ENCODE measurements at regions not wholly inside any gene's neighbourhood (a gene's known extent, or its start where the extent isn't known, plus 50 kb on each side); places are given as distances from the start of the nearest gene placed in this dataset.
"Not testable (repeated sequence)": the region's sequence is repeated elsewhere in the genome, so short reads cannot be mapped to it uniquely, and the experiment has no call there.

DNA sequence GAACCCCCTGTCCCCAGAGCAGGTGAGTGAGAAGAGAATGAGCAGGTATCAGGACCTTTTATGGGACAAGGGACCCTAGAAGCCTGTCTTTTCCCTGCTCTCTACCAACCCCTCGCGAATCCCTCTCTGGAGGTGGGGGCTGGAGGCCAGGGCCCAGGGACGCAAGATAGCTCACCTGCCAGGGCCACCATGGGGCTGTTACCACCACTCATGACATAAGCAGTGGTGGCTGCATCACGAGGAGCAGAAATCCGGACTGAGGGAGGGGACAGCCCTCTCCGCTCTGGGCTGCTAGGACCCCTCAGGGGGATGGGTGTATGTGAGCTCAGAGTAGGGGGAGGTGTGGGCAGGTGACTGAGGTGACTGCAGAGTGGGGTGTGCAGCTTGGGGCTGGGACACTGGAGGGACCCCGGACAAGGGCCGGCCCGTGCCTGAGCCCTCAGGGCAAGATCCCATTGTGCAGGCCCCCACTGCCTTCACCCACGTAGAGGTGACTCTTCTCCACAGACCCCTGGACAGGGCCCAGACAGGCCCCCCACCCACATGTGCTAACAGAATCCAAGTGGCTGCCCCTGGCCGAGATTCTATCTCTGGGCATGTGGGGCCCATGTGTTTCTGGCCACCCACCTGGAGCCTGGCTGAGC is 190.6 kb downstream of the TBC1D2B start:
- Histone ChIP-seq H3K9ac (ENCODE audit: low read length in 2 of 2) (no peak overlapping the region), H3K36me3 (ENCODE audit: control insufficient read depth in 2 of 2, insufficient read depth in 2 of 2, low read length in 2 of 2) (no peaks in the 10 kb centered on the region), H3K9me3 (ENCODE audit: control insufficient read depth in 2 of 2, low read length in 2 of 2) (no peaks in the 10 kb centered on the region), H3K4me3 (ENCODE audit: low read length in 2 of 2) (no peak overlapping the region), H3K27me3 (ENCODE audit: control insufficient read depth in 1 of 2, insufficient read depth in 2 of 2, low read length in 2 of 2) (no peaks in the 10 kb centered on the region), H3K27ac (ENCODE audit: low read length) (no peak overlapping the region), H3K4me1 (ENCODE audit: control insufficient read depth, insufficient read depth, low read length) (peaks cover 3% of the 10 kb centered on the region)

DNA sequence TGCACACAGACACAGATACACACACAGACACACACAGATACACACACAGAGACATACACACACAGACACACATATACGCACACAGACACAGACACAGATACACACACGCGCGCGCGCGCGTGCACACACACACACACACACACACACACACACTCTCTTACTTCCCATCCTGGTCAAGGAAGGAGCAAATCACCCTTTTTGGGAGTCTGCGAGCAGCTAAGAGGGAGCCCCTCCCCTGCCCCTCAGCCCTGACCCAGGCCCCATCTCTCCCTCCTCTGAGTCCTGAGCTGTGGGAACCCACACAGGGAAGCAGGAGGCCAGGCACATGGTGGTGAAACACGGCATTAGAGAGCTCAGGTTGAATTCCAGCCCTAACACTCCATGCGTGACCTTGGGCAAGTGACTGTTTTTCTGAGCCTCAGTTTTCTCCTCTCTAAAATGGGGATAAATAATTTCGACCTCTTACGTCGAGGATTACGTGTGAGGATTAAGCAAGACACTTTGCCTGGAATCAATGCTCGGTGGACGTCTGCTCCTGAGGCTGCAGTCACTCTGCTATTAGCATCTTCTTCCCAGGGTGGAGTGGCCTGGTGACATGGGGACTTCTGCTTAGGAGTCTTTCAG is 191.5 kb downstream of the TBC1D2B start:
- not testable (repeated sequence) for H3K9ac ChIP-seq (ENCODE audit: low read length in 2 of 2); H3K36me3 ChIP-seq (ENCODE audit: control insufficient read depth in 2 of 2, insufficient read depth in 2 of 2, low read length in 2 of 2); H3K4me1 ChIP-seq (ENCODE audit: control insufficient read depth, insufficient read depth, low read length); H3K27ac ChIP-seq (ENCODE audit: low read length); H3K27me3 ChIP-seq (ENCODE audit: control insufficient read depth in 1 of 2, insufficient read depth in 2 of 2, low read length in 2 of 2); H3K9me3 ChIP-seq (ENCODE audit: control insufficient read depth in 2 of 2, low read length in 2 of 2); H3K4me3 ChIP-seq (ENCODE audit: low read length in 2 of 2)

DNA sequence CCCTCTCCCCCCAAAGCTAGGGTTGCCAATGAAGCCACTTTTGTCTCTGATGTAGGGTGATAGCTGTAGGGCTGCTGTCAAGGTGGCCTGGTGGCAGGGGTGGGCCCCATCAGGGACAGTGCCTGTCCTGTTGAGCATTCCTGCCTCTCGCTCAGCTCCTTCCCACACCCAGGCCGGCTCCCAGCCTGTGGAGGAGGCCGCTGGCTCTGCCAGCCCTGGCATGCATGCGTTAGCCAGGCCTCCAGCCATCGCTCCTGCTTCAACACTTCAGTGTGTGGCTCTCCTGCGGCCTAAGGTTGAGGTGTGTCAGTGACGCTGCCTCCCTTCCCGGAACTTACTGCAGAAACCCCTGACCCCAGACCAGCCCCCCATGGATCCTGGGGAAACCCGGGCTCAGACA is 194.5 kb downstream of the TBC1D2B start:
- not testable (repeated sequence) for H3K4me1 ChIP-seq (ENCODE audit: control insufficient read depth, insufficient read depth, low read length); H3K36me3 ChIP-seq (ENCODE audit: control insufficient read depth in 2 of 2, insufficient read depth in 2 of 2, low read length in 2 of 2)

DNA sequence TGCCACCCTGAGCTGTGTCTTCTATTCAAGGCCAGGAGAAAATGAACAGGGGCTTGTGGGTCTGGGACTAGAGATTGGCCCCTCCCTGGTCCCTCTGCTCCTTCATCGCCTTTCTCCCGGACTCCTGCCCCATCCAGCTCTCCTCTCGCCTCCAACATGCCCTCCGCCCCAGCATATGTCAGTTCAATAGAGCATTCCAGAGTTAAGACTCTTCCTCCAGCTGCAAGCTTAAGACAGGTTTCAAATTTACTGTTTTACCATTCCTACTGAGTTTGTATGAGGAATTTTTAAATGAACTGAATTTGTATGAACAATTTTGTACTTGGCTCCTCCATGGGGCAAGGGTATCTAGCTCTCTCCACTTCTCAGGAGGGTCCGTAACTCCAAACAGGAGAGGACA is 195.6 kb downstream of the TBC1D2B start:
- no peaks in the 10 kb centered on the region for H3K27me3 ChIP-seq (ENCODE audit: control insufficient read depth in 1 of 2, insufficient read depth in 2 of 2, low read length in 2 of 2)
- no peak overlapping the region for H3K9ac ChIP-seq (ENCODE audit: low read length in 2 of 2)

More for the DNA sequence above, 194.5 kb downstream of the TBC1D2B start:
- not testable (repeated sequence) for H3K4me3 ChIP-seq (ENCODE audit: low read length in 2 of 2); H3K27ac ChIP-seq (ENCODE audit: low read length); H3K9me3 ChIP-seq (ENCODE audit: control insufficient read depth in 2 of 2, low read length in 2 of 2); H3K27me3 ChIP-seq (ENCODE audit: control insufficient read depth in 1 of 2, insufficient read depth in 2 of 2, low read length in 2 of 2); H3K9ac ChIP-seq (ENCODE audit: low read length in 2 of 2)

DNA sequence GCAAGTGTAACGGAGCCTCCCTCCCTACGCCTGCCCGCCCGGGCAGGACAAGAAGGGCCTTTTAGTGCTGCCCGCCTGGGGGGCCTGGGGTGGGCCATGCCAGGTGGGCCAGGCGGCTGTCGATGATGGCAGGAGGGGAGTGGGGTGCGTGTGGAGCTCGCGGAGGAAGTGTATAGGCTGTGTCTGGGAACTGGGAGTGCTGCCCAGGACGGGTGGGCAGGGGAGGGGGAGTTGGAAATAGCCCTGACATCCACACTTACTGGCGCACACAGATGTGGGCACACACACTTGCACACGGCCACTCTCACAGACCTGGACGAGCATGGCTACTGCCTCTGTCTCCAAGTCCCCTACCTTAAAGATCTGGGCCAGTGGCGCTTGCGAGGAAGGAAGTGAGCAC is 196.0 kb downstream of the TBC1D2B start:
- H3K4me3 ChIP-seq (ENCODE audit: low read length in 2 of 2); H3K36me3 ChIP-seq (ENCODE audit: control insufficient read depth in 2 of 2, insufficient read depth in 2 of 2, low read length in 2 of 2); H3K4me1 ChIP-seq (ENCODE audit: control insufficient read depth, insufficient read depth, low read length); H3K9me3 ChIP-seq (ENCODE audit: control insufficient read depth in 2 of 2, low read length in 2 of 2); H3K27ac ChIP-seq (ENCODE audit: low read length); H3K9ac ChIP-seq (ENCODE audit: low read length in 2 of 2); H3K27me3 ChIP-seq (ENCODE audit: control insufficient read depth in 1 of 2, insufficient read depth in 2 of 2, low read length in 2 of 2): not testable (repeated sequence)

More for the DNA sequence above, 195.6 kb downstream of the TBC1D2B start:
- H3K27ac ChIP-seq (ENCODE audit: low read length): no peak overlapping the region
- H3K4me3 ChIP-seq (ENCODE audit: low read length in 2 of 2): no peak overlapping the region
- H3K36me3 ChIP-seq (ENCODE audit: control insufficient read depth in 2 of 2, insufficient read depth in 2 of 2, low read length in 2 of 2): no peaks in the 10 kb centered on the region
- H3K4me1 ChIP-seq (ENCODE audit: control insufficient read depth, insufficient read depth, low read length): peaks cover 3% of the 10 kb centered on the region
- H3K9me3 ChIP-seq (ENCODE audit: control insufficient read depth in 2 of 2, low read length in 2 of 2): no peaks in the 10 kb centered on the region

DNA sequence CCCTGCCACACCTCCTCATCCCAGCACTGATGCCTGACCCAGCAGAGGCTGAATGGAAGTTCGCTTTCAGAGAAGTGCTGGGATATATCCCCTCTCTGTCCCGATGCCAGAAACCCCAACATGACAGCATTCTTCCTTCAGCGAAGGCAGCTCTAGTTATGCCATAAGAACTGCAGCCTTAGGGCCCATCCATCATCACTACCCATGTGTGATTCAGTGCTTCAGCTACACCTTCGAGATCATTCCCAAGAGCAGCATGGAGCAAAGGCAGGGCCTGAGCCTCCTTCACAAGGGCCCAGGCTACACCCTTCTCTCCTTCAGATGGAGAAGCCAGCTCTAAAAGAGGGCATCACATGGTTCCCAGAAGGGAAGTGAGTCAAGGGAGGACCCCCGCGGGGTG is 198.0 kb downstream of the TBC1D2B start:
- H3K4me1 ChIP-seq (ENCODE audit: control insufficient read depth, insufficient read depth, low read length); H3K9ac ChIP-seq (ENCODE audit: low read length in 2 of 2): not testable (repeated sequence)

DNA sequence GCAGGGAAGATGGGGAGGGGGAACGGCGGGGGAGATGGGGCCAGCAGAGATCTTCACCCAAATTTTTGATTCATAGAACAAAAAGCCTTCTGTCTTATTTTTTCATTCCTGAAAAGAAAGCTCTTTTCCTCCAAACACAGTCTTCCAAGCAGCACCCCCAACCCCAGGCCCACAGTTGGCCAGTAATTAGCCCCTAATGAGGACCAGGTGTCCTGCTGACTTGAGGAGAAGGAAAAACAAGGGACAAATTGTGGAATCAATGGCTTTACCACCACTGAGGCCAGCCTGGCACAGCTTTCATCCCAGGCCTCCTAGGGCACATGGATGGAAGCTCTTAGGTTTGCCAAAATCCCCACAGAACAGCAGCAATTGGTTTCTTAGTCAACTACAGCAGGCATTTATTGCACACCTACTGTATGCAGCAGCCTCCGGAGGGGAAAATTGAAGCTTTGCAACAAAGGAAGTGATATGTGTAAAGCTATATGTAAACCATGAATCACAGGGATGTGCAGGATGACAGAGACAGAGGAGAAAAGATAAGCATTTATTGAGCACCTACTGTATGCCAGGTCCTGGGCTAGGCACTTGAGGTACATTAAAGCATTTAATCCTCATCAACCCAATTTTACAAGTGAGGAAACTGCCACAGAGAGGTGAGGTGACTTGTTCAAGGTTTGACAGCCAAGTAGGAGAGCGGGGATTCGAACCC is 199.5 kb downstream of the TBC1D2B start:
- Histone ChIP-seq H3K4me1 (ENCODE audit: control insufficient read depth, insufficient read depth, low read length) (no peaks in the 10 kb centered on the region), H3K27ac (ENCODE audit: low read length) (no peak overlapping the region), H3K27me3 (ENCODE audit: control insufficient read depth in 1 of 2, insufficient read depth in 2 of 2, low read length in 2 of 2) (no peaks in the 10 kb centered on the region), H3K36me3 (ENCODE audit: control insufficient read depth in 2 of 2, insufficient read depth in 2 of 2, low read length in 2 of 2) (no peaks in the 10 kb centered on the region), H3K4me3 (ENCODE audit: low read length in 2 of 2) (no peak overlapping the region), H3K9me3 (ENCODE audit: control insufficient read depth in 2 of 2, low read length in 2 of 2) (no peaks in the 10 kb centered on the region), H3K9ac (ENCODE audit: low read length in 2 of 2) (no peak overlapping the region)

More for the DNA sequence above, 198.0 kb downstream of the TBC1D2B start:
- not testable (repeated sequence) for H3K4me3 ChIP-seq (ENCODE audit: low read length in 2 of 2); H3K27me3 ChIP-seq (ENCODE audit: control insufficient read depth in 1 of 2, insufficient read depth in 2 of 2, low read length in 2 of 2); H3K36me3 ChIP-seq (ENCODE audit: control insufficient read depth in 2 of 2, insufficient read depth in 2 of 2, low read length in 2 of 2); H3K27ac ChIP-seq (ENCODE audit: low read length); H3K9me3 ChIP-seq (ENCODE audit: control insufficient read depth in 2 of 2, low read length in 2 of 2)

DNA sequence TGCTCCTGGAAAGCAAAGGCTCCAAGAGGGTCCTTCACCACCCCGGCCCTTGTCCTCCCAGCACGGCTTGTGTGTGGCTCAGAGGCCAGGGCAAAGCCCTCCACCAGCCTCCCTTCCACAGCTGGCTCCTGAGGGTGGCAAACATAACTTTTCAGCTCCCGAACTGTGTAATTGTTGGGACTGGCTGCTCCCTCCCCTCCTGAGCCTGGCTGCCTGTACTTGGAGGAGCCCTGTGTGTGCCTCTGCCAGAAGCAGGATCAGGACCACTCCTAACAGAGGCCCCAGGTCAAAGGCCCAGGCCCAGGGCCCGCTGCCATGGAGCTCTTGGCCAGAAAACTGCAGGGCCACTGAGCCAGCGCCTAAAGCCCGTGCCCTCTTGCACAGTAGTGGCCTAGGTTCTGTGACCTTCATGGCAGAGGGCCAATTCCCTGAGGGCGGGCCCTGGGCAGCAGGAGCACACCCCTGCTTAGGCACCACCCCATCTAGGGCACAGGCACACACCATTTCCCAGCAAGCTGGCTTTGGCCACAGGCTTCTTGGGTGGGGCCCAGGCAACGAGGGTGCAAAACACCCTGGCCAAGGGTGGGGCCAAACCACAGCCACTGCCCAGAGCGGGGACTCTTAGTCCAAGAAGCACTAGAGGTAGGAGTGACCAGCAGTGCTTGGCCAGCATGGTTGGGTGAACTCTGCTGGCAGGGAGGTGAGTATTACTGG is 201.2 kb downstream of the TBC1D2B start:
- H3K4me1 ChIP-seq (ENCODE audit: control insufficient read depth, insufficient read depth, low read length); H3K27ac ChIP-seq (ENCODE audit: low read length): not testable (repeated sequence)

DNA sequence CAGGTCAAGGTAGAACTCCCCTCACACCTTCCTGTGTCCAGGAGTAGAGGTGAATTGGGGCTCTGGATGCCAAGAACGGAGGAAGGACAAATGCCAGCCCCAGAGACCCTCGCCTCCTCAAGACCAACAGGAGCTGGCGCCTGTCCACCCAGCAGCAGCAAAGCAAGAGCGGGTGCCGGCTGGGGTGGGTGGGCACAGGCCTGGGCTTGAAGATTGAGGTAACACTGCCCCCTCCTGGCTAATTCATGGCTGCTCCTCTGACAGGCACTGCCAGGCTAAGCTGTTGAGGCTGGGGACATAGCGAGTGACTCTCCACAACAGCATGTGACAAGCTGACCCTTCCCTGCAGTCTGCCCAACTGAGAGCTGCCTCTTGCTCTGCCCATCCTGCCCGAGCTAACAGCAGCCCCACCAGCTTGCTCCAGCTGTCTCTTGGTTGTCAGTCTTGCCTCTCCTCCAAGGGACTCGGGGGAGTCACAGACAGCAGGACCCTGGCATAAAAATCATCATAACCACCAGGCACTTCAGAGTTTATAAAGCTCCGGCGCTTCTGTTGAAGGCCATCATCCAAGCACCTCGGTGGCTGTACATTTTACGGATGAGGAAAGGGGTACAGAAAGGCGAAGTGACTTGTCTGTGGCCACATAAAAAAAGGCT is 202.3 kb downstream of the TBC1D2B start:
- H3K9ac ChIP-seq (ENCODE audit: low read length in 2 of 2); H3K4me3 ChIP-seq (ENCODE audit: low read length in 2 of 2); H3K9me3 ChIP-seq (ENCODE audit: control insufficient read depth in 2 of 2, low read length in 2 of 2); H3K4me1 ChIP-seq (ENCODE audit: control insufficient read depth, insufficient read depth, low read length); H3K27ac ChIP-seq (ENCODE audit: low read length); H3K27me3 ChIP-seq (ENCODE audit: control insufficient read depth in 1 of 2, insufficient read depth in 2 of 2, low read length in 2 of 2); H3K36me3 ChIP-seq (ENCODE audit: control insufficient read depth in 2 of 2, insufficient read depth in 2 of 2, low read length in 2 of 2): not testable (repeated sequence)

More for the DNA sequence above, 201.2 kb downstream of the TBC1D2B start:
- not testable (repeated sequence) for H3K4me3 ChIP-seq (ENCODE audit: low read length in 2 of 2); H3K36me3 ChIP-seq (ENCODE audit: control insufficient read depth in 2 of 2, insufficient read depth in 2 of 2, low read length in 2 of 2); H3K9me3 ChIP-seq (ENCODE audit: control insufficient read depth in 2 of 2, low read length in 2 of 2); H3K9ac ChIP-seq (ENCODE audit: low read length in 2 of 2); H3K27me3 ChIP-seq (ENCODE audit: control insufficient read depth in 1 of 2, insufficient read depth in 2 of 2, low read length in 2 of 2)

DNA sequence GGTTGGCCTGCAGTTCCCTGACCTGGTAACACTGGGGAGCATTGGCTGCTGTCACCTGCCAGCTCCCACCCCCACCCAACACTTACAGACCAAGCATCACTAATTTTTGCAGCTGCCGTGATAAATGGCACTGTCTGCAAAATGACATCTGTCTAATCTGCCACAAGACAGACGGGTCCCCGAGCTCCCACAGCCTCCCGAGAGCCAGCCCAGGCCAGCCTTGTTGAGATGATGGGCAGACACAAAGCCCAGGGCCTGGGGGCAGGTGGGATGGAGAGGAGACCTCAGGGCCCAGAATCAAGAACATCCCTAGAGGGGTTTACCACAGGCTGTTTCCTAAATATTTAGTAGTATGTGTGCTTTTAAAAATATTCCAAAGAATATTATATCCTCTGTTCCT is 203.4 kb downstream of the TBC1D2B start:
- no peaks in the 10 kb centered on the region for H3K9me3 ChIP-seq (ENCODE audit: control insufficient read depth in 2 of 2, low read length in 2 of 2)
- no peak overlapping the region for H3K4me3 ChIP-seq (ENCODE audit: low read length in 2 of 2)
- H3K36me3 ChIP-seq (ENCODE audit: control insufficient read depth in 2 of 2, insufficient read depth in 2 of 2, low read length in 2 of 2): no peaks in the 10 kb centered on the region
- peaks cover 0 to 2% of the 10 kb centered on the region in 2 donors for H3K27me3 ChIP-seq (ENCODE audit: control insufficient read depth in 1 of 2, insufficient read depth in 2 of 2, low read length in 2 of 2)
- no peaks in the 10 kb centered on the region for H3K4me1 ChIP-seq (ENCODE audit: control insufficient read depth, insufficient read depth, low read length)
- H3K9ac ChIP-seq (ENCODE audit: low read length in 2 of 2): no peak overlapping the region
- no peak overlapping the region for H3K27ac ChIP-seq (ENCODE audit: low read length)
